ENCODE measurements at regions not wholly inside any gene's neighbourhood (a gene's known extent, or its start where the extent isn't known, plus 50 kb on each side); places are given as distances from the start of the nearest gene placed in this dataset.

DNA sequence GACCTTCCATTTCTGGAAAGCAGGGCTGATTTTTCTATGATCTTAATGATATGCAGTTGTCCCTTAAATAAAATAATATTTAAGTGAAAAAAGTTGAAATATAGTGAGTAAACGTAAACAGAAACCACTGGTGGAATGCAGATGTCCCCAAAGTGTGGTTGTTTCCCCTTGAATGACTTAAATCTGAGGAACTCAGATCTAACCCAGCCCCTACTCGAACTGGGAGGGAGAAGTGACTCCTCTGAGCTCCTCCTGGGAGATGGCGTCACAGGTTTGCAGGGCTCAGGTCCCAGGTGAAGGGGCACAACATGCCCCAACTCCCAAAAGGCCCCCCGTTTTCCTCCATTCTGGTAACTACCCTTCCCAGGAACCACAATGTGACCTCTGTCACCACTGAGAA lies 142.8 kb downstream of the IRF8 start:
- no peak for DNase-seq
- Histone ChIP-seq H3K4me3 (ENCODE audit: low read depth, low read length) (no peak overlapping the region), H3K9me3 (ENCODE audit: severe bottlenecking) (no peaks in the 10 kb centered on the region), H3K27ac (no peak overlapping the region), H3K27me3 (ENCODE audit: insufficient read depth, low read depth, severe bottlenecking) (no peaks in the 10 kb centered on the region), H3K36me3 (no peaks in the 10 kb centered on the region)
- no peak for TF ChIP-seq CTCF (IDR thresholded peaks at IDR 0.05; ENCODE audit: low read depth, low read length)

- H3K27ac ChIP-seq = no peak overlapping the region
- DNase-seq = no peak
- H3K4me3 ChIP-seq (ENCODE audit: low read depth, low read length) = no peak overlapping the region
- no peaks in the 10 kb centered on the region for H3K36me3 ChIP-seq
- H3K27me3 ChIP-seq (ENCODE audit: insufficient read depth, low read depth, severe bottlenecking) = no peaks in the 10 kb centered on the region
- TF ChIP-seq CTCF (IDR thresholded peaks at IDR 0.05; ENCODE audit: low read depth, low read length) = no peak
- no peaks in the 10 kb centered on the region for H3K9me3 ChIP-seq (ENCODE audit: severe bottlenecking)
Observed at GRCh38 chr16:86042393-86042792, 143.4 kb downstream of the IRF8 start.

DNA sequence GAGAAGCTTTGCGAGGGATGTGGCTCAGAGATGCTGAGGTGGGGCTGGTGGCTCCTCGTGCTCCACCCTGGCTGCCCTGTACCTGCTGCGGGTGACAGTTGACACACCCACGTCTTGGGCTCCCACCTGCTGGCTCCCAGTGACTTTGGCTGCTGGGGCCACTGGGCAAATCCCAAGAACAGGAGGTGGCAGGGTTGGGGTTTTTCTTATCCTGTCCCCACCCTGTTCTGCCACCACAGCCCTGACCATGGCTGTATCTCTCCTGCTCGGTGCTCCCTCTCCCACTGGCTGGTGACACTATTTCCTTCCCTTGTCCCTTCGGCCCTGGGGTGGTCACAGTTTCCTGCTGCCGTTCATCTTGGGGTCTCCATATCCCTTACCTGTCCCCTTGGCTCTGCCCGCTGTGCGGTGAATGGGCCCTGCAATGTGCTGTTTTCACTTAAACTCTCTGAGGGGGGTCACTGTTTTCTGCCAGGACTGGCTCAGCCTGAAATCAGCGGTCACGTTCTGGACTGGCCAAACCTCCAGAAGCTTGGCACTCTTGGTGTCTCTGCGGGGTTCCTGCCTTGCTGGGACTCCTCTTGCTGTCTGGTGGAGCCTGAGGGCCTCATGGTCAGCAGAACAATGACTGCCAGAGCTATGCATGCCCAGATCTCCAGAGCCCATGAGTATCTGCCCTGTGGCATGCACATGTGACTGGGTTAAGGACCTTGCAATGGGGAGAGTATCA lies 144.2 kb downstream of the IRF8 start:
- no peak for DNase-seq
- no peak overlapping the region for H3K27ac ChIP-seq

GRCh38 chr16:86044241-86044671 lies 145.3 kb downstream of the IRF8 start:
- Histone ChIP-seq H3K27ac (no peak overlapping the region), H3K4me3 (ENCODE audit: low read depth, low read length) (no peak overlapping the region), H3K36me3 (no peaks in the 10 kb centered on the region), H3K9me3 (ENCODE audit: severe bottlenecking) (no peaks in the 10 kb centered on the region), H3K27me3 (ENCODE audit: insufficient read depth, low read depth, severe bottlenecking) (no peaks in the 10 kb centered on the region)
- DNase-seq = peak; percentile 43
- TF ChIP-seq CTCF (IDR thresholded peaks at IDR 0.05; ENCODE audit: low read depth, low read length) = peak; percentile 73

More for the DNA sequence above, 144.2 kb downstream of the IRF8 start:
- no peak for TF ChIP-seq CTCF (IDR thresholded peaks at IDR 0.05; ENCODE audit: low read depth, low read length)
- no peaks in the 10 kb centered on the region for H3K9me3 ChIP-seq (ENCODE audit: severe bottlenecking)
- H3K36me3 ChIP-seq = no peaks in the 10 kb centered on the region
- H3K27me3 ChIP-seq (ENCODE audit: insufficient read depth, low read depth, severe bottlenecking) = no peaks in the 10 kb centered on the region
- no peak overlapping the region for H3K4me3 ChIP-seq (ENCODE audit: low read depth, low read length)

GRCh38 chr16:86044881-86045590 lies 146.1 kb downstream of the IRF8 start:
- Histone ChIP-seq H3K27ac (no peak overlapping the region), H3K36me3 (no peaks in the 10 kb centered on the region), H3K9me3 (ENCODE audit: severe bottlenecking) (no peaks in the 10 kb centered on the region), H3K27me3 (ENCODE audit: insufficient read depth, low read depth, severe bottlenecking) (no peaks in the 10 kb centered on the region), H3K4me3 (ENCODE audit: low read depth, low read length) (no peak overlapping the region)
- TF ChIP-seq CTCF (IDR thresholded peaks at IDR 0.05; ENCODE audit: low read depth, low read length) = no peak
- no peak for DNase-seq
